ENCODE measurements at regions not wholly inside any gene's neighbourhood (a gene's known extent, or its start where the extent isn't known, plus 50 kb on each side); places are given as distances from the start of the nearest gene placed in this dataset.

DNA sequence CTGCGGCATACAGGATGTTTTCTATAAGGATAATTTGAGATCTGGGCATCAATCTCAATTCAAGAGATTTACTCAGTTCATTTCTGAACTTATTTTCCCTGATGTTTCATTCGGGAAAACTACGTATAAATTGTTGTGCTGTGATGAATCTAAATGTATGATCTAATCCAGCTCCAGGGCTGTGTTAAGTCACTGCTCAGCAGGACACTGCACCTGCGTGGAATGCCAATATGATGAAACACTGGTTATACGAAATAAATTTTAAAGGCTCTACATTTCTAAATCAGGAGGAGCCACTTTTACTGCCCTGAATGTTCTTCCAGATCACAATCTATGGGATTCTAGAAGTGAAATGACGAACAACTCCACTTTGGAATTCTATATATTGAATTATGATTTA lies 259.0 kb downstream of the HNMT start:
- TF ChIP-seq CTCF (IDR thresholded peaks at IDR 0.05) (no peak), POLR2A (IDR thresholded peaks at IDR 0.05) (no peak)

Measured in breast epithelium (tissue), 3 donors.